HG03378 (cell line): ENCODE measurements at regions not wholly inside any gene's neighbourhood (a gene's known extent, or its start where the extent isn't known, plus 50 kb on each side); places are given as distances from the start of the nearest gene placed in this dataset.
"Not testable (repeated sequence)": the region's sequence is repeated elsewhere in the genome, so short reads cannot be mapped to it uniquely, and the experiment has no call there.

Source experiments
- ATAC-seq: cut with Tn5 transposase; IDR thresholded peaks from one replicate; pipeline ENCODE4 v1.9.1; 2021; ENCODE audit warnings: mild to moderate bottlenecking, moderate library complexity; ENCODE audit not compliant: unreplicated experiment

DNA sequence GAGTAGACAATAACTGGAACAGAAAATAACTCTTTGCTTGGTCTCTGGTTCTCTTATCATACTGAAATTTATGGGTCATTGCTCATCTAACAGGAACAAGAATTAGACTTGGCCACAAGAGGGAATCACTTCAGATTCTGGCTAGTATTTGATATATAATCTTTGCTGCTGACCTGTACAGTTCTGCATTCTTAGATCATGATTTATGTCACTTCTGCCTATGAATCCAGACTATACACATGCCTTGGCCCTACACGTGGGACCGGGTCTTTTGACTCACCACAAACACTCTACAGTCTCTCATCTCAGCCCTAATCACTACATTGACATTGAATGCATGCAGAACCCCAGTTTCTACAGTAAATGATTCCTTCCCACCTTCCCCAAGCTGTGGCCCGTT lies 162.5 kb upstream of the SOX2 start:
- no peak for ATAC-seq

DNA sequence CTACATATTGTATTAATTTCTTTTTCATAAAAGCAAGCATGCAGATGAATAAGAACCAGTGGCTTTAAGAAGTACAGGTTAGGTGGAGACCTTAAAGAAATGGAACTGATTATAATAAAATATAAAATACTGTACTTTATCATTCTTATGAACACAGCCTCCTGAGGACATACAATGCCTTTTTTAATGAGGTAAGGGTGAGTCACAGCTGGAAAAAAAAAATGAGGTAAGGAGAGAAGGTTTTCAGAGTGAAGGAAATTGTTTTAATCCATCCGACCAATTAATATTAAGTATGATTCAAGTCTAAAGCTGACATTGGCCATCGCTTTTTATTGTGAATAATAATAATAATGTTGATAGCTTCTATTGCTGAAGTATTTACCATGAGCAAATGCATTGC lies 170.3 kb upstream of the SOX2 start:
- ATAC-seq = no peak

DNA sequence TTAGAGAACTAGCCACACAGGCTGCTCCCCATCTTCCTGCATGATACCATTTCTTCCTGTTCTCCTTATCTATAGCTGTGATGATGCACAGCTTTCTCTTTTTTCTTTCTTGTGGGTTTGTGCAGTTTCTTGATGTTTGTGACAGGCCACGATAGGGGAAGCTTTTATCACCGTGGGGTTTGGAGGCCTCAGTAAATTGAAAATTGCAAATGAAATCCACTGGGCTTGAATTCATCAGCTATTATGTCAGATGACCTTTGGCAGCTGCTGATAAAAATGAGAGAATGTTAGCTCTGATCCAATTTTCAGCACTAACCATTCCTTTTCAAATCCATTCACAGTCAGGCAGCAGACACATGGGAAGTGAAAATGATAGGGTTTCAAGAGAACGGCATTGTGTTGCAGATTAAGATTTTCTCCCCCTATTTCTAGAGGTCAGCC lies 176.9 kb upstream of the SOX2 start:
- no peak for ATAC-seq

DNA sequence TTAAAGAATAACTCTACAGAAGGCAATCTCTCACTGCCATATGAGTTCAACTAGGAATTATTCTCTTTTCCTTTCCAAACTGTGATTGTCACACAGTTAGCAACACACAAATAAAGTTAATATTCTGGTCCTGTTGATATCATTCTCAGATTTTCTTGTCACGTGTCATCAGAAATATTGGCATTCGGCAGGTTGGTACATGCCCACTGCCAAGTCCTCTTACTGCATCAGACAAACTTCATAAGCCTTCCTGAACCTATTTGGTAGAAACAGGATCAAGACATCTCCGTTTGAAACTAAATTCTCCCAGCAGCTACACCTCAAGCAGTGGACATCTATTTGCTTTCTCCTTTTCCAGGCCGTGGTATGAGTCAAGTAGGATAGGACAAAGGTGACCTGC lies 177.9 kb upstream of the SOX2 start:
- no peak for ATAC-seq

DNA sequence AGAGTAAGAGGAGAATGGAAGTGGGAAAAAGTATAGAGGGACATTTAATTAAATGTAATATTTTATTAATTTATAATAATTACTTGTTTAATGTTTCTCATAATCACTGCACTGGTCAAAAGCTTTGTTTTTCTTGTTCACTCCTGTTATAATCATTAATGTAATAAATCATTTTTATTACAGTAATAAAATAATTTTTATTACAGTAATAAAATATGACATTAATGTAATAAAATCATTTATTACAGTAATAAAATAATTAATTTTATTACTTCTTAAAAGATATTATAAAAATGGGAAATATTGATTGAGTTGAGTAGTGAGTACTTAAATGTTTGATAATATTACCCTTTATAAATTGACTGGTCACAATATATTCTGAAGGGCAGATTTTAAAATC lies 181.1 kb upstream of the SOX2 start:
- no peak for ATAC-seq

DNA sequence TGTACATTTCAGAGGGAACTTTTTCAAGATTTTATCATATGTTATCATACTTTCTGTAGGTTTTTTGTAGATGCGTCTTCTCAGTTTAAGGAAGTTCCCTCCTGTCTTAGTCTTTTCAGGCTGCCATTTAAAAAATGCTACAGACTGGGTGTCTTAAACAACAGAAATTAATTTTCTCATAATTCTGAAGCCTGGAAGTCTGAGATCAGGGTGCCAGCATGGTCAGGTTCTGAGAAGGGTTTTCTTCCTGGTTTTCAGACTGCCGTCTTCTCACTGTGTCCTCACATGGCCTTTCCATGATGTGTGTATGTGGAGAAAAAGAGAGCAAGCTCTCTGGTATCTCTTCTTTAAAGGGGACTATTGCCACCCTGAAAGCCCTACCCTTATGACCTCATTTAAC lies 189.9 kb upstream of the SOX2 start:
- no peak for ATAC-seq

DNA sequence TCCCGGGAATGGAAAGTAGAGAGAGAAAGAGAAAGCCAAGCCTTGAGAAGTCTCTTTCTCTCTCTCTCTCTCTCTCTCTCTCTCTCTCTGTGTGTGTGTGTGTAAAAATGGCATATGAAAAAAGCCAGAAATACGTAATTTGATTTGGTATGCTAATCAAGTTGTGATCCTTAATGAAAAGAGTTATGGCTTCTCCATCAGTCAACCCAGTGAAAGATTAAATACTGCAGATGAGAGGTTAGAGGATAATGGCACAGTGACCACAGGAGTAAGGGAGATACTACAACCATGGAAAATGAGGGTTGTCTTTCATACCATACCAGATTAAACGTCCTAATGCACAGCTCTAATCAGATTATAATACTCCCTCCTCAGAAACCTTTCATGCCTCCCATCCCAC lies 193.5 kb upstream of the SOX2 start:
- ATAC-seq = no peak

DNA sequence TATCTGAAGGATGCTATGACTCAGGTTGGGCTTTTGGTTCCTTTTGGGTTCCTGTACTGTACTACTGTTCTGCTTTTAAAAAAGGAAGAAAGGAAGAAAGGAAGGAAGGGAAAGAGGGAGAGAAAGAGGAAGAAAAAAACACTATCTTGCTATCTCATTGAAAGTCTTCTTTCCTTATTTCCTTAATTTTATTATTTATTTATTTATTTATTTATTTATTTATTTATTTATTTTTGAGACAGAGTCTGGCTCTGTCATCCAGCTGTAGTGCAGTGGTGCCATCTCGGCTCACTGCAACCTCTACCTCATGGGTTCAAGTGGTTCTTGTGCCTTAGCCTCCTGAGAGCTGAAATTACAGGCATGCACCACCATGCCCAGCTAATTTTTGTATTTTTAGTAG lies 198.9 kb upstream of the SOX2 start:
- no peak for ATAC-seq

DNA sequence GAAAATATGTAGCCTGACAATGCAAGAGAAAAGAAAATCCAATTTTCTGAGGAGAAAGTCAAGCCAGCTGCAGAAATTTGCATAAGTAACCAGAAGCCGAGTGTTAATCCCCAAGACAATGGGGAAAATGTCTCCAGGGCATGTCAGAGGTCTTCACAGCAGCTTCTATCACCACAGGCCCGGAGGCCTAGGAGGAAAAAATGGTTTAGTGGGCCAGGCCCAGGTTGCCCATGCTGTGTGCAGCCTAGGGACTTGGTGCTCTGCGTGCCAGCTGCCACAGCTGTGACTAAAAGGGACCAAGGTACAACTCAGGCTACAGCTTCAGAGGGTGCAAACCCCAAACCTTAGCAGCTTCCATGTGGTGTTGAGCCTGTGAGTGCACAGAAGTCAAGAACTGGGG lies 201.2 kb upstream of the SOX2 start:
- ATAC-seq = no peak

DNA sequence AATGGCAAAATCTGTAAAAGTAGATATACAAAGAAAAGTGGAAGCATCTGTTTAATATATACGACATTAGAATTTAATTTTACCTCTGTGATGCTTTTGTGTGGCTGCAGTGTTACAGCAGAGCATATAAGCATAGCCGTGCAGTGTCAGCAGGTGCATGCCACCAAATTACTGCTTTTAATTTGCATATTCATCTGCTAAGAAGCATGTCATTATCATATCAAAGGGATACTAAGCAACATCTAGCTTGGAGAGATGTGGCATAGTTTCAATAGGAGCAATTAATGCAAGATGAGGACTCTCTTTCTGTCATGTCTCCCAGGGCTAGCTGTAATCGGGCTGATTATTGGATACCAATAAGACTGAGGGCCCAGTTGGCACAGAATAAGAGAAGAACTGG lies 214.4 kb upstream of the SOX2 start:
- no peak for ATAC-seq

DNA sequence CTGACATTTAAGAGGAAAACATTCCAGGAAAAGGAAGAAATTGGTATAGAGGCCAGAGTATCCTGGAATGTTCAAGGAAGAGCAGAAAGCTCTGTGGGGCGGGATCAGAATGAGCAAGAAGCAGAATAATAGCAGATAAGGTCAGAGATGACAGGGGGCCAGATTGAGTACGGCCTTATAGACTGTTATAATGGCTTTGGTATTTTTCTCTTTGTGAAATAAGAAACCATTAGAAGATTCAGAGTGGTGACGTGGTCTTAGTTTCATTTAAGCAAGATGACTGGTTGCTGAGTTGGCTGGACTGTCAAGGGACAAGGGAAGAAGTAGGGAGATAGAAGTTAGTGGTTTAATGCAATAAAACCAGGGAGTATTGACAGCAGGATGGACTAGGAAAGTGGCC lies 218.3 kb upstream of the SOX2 start:
- ATAC-seq = no peak

DNA sequence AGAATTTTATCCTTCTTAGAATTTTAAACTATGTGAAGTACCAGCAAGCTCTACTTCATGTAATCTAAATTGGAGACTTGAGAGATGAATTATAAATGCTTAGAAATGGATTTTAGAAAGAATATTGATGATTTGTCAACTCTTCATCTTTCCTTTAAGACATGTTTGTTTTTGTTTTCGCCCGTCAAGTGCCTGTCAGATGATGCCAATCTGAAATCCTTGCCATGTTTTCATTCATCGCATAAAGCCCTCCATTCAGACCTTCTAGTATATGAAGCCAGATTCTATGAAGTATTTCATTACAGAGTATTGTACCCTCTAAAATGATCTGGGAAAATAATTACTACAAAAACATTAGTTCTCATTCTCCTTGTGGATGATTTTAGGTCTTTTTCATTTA lies 223.2 kb upstream of the SOX2 start:
- no peak for ATAC-seq

DNA sequence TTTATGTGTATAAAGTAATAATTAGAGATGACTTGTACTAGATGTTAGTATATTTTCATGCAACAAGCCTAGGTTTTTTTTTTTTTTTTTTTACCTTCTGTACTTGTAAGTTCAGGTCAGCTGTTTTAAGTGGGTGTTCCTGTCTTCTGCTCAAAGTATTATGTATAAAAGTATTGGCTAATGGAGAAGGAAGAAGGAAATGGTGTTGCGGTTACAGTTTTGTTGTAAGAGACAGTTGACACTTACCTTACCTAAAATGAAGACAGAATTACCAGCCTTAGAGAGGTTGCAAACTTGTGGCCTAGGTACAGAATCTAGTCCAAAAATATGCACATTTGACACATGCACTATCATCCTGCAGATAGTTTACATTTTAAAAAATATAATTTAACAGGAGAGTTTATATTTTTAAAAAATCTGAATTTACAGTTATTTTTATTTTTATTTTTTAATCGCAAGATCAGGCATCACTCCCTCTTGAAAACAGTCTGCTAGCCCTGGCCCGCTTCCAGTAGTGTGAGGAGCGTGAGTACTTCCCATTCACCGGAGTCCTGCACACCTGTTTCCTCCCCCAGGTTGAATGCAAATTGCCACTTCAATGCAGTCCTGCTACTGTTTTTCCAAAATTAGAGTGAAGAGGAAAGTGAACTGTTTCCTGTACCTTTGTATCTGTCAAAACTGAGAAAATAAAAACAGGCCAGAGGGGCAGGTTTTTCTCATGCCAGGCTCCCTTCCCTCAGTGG lies 224.3 kb upstream of the SOX2 start:
- ATAC-seq = no peak

DNA sequence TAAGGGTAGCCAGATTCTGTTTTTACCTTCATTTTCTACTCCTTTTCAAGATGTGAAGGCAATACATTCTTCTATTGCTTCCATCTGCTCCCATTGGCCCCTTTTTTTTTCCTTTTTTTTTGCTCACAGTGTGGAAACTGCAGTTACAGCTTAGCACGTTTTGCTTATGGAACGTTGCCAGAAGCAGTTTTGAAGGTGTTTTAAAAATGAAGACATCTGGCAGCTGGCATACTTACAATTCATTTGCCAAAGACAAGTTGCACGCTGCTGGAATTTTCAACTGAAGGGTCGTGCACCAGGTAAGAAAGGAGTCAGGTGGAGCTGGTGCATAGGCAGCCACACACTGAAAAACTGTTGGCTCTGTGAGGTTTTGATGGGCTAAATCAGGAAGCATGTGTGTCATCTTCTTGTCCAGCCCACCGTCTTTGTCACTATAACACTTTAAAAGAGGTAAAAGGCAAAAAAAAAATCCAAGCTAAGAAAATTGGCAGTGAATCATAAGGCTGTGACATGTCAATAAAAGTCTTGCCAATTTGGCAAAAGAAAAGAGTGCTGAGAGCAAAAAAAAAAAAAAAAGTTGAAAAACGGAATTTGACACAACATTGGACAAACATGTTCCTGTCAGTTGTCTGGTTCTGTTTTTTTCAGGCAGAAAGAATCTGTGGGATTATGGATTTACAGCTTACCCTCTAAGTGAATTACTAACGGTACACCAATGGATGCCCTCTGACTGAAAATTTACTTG lies 225.4 kb upstream of the SOX2 start:
- ATAC-seq = no peak

DNA sequence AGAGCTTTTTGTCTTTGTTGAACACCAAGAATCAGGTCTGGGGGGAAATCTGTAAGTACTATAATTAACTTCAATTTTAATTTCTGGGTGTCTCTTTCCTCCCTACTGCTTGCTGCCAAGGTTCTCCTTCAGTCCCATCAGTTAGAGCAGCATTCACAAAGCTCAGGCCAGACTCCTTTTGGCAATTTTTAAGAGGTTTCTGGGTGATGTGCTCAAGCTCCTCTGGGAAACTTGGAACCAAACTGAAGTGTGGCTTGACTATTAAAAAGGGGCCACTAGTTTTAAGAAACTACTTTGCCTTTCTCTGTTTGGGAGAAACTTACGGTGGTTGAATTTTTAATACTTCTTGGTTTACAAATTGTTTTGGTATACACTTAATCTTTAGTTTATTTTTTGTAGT lies 227.7 kb upstream of the SOX2 start:
- no peak for ATAC-seq

DNA sequence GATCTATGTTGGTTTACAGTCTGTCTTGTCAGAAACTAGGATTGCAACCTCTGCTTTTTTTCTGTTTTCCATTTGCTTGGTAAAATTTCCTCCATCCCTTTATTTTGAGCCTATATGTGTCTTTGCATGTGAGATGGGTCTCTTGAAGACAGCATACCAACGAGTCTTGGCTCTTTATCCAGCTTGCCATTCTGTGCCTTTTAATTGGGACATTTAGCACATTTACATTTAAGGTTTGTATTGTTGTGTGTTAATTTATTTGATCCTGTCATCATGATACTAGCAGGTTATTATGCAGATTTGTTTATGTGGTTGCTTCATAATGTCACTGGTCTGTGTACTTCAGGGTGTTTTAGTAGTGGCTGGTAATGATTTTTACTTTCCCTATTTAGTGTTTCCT lies 236.6 kb upstream of the SOX2 start:
- ATAC-seq = not testable (repeated sequence)

DNA sequence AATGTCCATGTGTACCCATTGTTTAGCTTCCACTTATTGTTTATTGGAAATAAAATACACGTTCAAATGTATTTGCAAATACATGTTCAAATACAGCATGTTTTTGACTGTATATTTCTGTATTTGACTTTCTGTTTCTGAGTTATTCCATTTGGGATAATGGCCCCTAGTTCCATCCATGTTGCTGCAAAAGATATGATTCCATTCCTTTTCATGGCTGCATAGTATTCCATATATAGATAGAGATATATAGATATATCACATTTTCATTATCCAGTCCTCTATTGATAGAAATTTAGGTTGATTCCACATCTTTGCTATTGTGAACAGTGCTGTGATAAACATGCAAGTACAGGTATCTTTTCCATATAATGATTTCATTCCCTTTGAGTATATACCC lies 241.4 kb upstream of the SOX2 start:
- no peak for ATAC-seq

DNA sequence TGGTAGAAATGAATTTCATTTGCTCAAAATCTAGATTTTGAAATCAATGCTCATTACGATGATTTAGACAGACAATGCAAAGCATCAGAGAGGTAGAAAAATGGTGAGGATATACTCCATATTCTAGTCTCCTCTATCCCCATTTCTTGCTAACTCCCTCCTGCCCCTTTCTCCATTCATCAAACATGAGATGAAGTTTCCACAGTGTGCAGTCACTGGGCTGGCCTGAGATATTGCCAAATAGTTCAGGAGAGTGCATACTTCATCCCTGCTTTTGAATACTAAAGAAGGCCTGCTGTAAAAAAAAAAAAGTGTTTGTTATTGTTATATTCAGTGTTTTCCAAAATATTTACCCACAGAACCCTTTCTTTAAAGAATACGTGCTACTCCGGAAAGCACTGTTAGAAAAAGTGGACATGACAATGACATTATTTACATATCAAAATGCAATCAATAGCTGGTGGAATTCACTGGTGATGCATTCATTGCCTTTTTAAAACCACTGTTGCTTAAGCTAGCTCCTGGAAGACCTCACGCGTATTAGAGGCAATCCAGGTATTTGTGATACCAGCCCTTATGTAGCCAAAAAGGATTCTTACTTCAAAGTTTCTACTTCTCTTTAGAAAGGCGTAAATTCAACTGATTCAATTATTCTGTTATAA lies 247.6 kb upstream of the SOX2 start:
- ATAC-seq = no peak

DNA sequence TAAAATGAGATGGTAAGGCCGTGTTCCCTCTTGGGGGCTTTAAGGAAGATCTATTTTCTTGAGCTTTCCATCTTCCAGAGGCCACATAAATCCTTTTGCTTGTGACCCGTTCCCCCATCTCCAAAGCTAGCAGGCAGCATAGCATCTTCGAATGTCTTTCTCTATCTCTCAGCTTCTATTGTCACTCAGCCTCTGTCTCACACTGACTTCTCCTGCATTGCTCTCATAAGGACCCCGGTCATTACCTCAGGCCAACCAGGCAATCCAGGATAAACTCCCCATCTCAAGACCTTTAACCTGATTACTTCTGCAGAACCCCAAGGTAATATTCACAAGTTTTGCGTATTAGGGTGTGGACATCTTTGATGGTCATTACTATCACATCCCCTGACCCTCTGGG lies 250.3 kb upstream of the SOX2 start:
- ATAC-seq = no peak

DNA sequence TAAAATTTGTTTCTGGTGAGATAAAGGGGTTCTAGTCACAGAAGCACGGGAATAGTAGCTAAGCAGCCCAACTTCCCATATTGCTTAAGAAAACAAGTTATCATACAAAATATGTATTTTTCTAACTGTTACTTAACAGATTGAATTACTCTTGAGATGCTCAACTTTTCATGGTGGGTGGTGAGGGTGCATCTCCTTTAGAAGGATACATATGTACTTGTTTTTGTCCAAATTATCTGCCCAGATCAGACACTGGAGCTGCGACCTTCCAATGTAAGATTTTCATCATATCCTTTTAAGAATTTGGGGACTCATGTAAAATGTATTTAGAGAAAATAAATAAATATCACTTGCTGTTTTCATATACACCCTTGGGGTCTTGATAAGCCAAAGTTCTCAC lies 252.2 kb upstream of the SOX2 start:
- no peak for ATAC-seq

DNA sequence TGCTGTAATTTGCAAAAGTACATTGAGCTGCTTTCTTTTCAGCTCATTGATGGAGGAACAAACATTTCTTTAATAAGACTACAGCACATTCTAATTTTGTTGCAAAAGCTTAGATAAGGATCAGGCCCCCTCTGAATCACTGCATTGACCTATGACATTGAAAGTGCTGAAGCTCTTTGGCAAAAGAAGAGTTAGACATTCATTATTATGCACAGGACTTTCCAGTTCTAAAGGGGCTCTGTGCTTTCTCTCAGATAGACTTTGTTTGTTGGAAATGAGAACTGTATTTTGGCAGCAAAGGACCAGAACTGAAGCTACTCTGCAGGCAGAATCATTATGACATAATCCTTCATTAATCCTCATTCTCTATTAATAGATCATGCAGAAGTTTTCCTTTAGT lies 252.9 kb upstream of the SOX2 start:
- no peak for ATAC-seq

DNA sequence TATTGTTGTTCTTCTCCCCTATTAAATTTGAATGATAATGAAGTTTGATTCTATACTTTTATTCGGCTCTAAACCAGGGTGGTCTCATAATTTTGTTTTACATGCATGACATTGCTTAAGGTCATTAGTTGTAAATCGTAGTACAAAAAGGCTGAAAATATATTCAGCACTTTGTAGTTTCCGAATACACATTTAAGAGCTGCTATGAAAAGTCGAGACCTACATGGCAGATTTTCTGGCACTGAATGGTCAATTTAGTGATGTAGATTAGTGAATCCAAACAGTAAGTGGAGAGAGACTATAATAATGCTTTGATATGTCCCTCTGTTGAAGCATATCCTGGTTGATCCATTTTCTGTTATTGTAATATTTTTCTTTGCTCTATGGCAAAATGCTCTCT lies 254.0 kb upstream of the SOX2 start:
- ATAC-seq = no peak
